Mesenchymal stem cell (in vitro differentiated cells and primary cell): ENCODE measurements at regions not wholly inside any gene's neighbourhood (a gene's known extent, or its start where the extent isn't known, plus 50 kb on each side); places are given as distances from the start of the nearest gene placed in this dataset.

ENCODE experiments used
- DNase-seq: peaks from one replicate; pipeline ENCODE4 v3.0.0-alpha.2; 2013
- H2AFZ ChIP-seq: one replicate; pipeline ENCODE4 v1.6.1; 2013; ENCODE audit warnings: low read depth, mild to moderate bottlenecking, control low read depth, inconsistent platforms, low read length, moderate library complexity
- H2AK5ac ChIP-seq: 2 replicates; pipeline ENCODE4 v1.6.1; 2013; ENCODE audit warnings: low read length, moderate library complexity, mild to moderate bottlenecking, inconsistent platforms; ENCODE audit not compliant: severe bottlenecking
- H2BK120ac ChIP-seq: one replicate; pipeline ENCODE4 v1.6.1; 2013; ENCODE audit warnings: low read depth, mild to moderate bottlenecking, inconsistent platforms, low read length, moderate library complexity
- H2BK12ac ChIP-seq, 2 experiments: one replicate each; pipeline ENCODE4 v1.6.1; 2013; ENCODE audit warnings: inconsistent platforms in 2 of 2, low read length in 2 of 2, mild to moderate bottlenecking in 2 of 2, moderate library complexity in 2 of 2, control low read depth in 1 of 2
- H2BK15ac ChIP-seq: one replicate; pipeline ENCODE4 v1.6.1; 2013; ENCODE audit warnings: mild to moderate bottlenecking, low read depth, inconsistent platforms; ENCODE audit not compliant: poor library complexity, severe bottlenecking
- H2BK5ac ChIP-seq: 2 replicates; pipeline ENCODE4 v1.6.1; 2013; ENCODE audit warnings: low read depth, mild to moderate bottlenecking, low read length, control low read depth, inconsistent platforms; ENCODE audit not compliant: poor library complexity, severe bottlenecking
- H3K14ac ChIP-seq, 2 experiments: one replicate each; pipeline ENCODE4 v1.6.1; 2013; ENCODE audit warnings: inconsistent platforms in 2 of 2, low read length in 2 of 2, control low read depth in 1 of 2, mild to moderate bottlenecking in 1 of 2, moderate library complexity in 1 of 2
- H3K18ac ChIP-seq, 2 experiments: one replicate each; pipeline ENCODE4 v1.6.1; 2013; ENCODE audit warnings: inconsistent platforms in 2 of 2, low read length in 2 of 2, control low read depth in 1 of 2, low read depth in 1 of 2, mild to moderate bottlenecking in 1 of 2
- H3K23ac ChIP-seq, 2 experiments: one replicate each; pipeline ENCODE4 v1.6.1; 2013; ENCODE audit warnings: inconsistent platforms in 2 of 2, low read length in 2 of 2, mild to moderate bottlenecking in 2 of 2, moderate library complexity in 2 of 2, control low read depth in 1 of 2
- H3K27ac ChIP-seq: 2 replicates; pipeline ENCODE4 v1.5.1; 2013; ENCODE audit warnings: mild to moderate bottlenecking, moderate library complexity, low read length, control low read depth, inconsistent platforms; ENCODE audit not compliant: poor library complexity, severe bottlenecking
- H3K27me3 ChIP-seq, 2 experiments: 2 replicates each; pipeline versions ENCODE4 v1.6.1 to v1.7.0; 2013; ENCODE audit warnings: low read length in 2 of 2, mild to moderate bottlenecking in 2 of 2, moderate library complexity in 2 of 2, control low read depth in 1 of 2, inconsistent platforms in 1 of 2; ENCODE audit not compliant: control insufficient read depth in 1 of 2, insufficient read depth in 1 of 2
- H3K36me3 ChIP-seq, 2 experiments: 2 replicates each; pipeline versions ENCODE4 v1.6.1 to v1.7.0; 2013; ENCODE audit warnings: low read length in 2 of 2, control low read depth in 1 of 2, inconsistent platforms in 1 of 2, low read depth in 1 of 2, mild to moderate bottlenecking in 1 of 2; ENCODE audit not compliant: insufficient read depth in 2 of 2, control insufficient read depth in 1 of 2
- H3K4ac ChIP-seq, 2 experiments: one replicate each; pipeline ENCODE4 v1.6.1; 2013; ENCODE audit warnings: inconsistent platforms in 2 of 2, low read length in 2 of 2, mild to moderate bottlenecking in 2 of 2, moderate library complexity in 2 of 2, control low read depth in 1 of 2, low read depth in 1 of 2
- H3K4me1 ChIP-seq: 2 replicates; pipeline ENCODE4 v1.6.1; 2013; ENCODE audit warnings: low read depth, low read length, control low read depth; ENCODE audit not compliant: control insufficient read depth, insufficient read depth
- H3K4me2 ChIP-seq: 2 replicates; pipeline ENCODE4 v1.6.1; 2013; ENCODE audit warnings: low read length, mild to moderate bottlenecking, inconsistent platforms; ENCODE audit not compliant: poor library complexity, severe bottlenecking
- H3K4me3 ChIP-seq, 2 experiments: 2 replicates each; pipeline versions ENCODE4 v1.5.1 to v1.7.0; 2013; ENCODE audit warnings: low read length in 2 of 2, mild to moderate bottlenecking in 2 of 2, control low read depth in 1 of 2, low read depth in 1 of 2; ENCODE audit not compliant: insufficient read depth in 1 of 2
- H3K79me1 ChIP-seq: replicated peaks from 2 replicates; pipeline ENCODE4 v1.6.1; 2013; ENCODE audit warnings: mild to moderate bottlenecking, control low read depth, low read length, inconsistent platforms; ENCODE audit not compliant: poor library complexity, severe bottlenecking
- H3K9ac ChIP-seq: 2 replicates; pipeline ENCODE4 v1.7.0; 2013; ENCODE audit warnings: mild to moderate bottlenecking, low read length, moderate library complexity
- H3K9me3 ChIP-seq: 2 replicates; pipeline ENCODE4 v1.7.0; 2013; ENCODE audit warnings: mild to moderate bottlenecking, low read length; ENCODE audit not compliant: control insufficient read depth
- H4K8ac ChIP-seq: one replicate; pipeline ENCODE4 v1.6.1; 2013; ENCODE audit warnings: inconsistent platforms, mild to moderate bottlenecking, low read length, moderate library complexity
- H4K91ac ChIP-seq: one replicate; pipeline ENCODE4 v1.6.1; 2013; ENCODE audit warnings: mild to moderate bottlenecking, low read length, inconsistent platforms
- WGBS: methylation state at CpG from one replicate; pipeline ENCODE4 v1.1.7; 2013; ENCODE audit warnings: mixed read lengths; 5-methylcytosine and 5-hydroxymethylcytosine counted together

DNA sequence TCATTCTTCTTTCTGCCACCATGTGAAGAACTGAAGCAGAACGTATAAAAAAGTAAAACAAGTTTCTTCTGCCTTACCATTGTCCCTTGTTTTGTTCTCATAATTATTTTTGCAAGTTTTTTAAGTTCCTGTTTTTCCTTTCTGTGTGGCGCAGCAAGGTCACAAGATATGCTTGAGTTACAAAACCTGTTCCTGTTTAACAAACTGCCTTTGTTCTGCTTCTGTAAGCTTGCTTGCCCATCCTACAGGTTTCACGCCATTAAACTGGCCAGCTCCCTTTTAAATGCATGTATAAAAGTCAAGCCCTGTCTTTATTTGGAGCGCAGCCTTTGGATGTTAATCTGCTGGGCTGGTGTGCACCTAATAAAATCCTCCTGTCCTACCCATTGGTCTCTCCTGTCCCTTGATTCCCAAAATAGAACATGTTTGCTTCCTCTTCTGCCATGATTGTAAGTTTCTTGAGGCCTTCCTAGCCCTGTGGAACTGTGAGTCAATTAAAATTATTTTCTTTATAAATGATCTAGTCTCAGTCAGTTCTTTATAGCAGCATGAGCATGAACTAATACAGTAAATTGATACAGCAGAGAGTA lies 1115.4 kb downstream of the SLITRK1 start:
- no peak overlapping the region for H3K23ac ChIP-seq

DNA sequence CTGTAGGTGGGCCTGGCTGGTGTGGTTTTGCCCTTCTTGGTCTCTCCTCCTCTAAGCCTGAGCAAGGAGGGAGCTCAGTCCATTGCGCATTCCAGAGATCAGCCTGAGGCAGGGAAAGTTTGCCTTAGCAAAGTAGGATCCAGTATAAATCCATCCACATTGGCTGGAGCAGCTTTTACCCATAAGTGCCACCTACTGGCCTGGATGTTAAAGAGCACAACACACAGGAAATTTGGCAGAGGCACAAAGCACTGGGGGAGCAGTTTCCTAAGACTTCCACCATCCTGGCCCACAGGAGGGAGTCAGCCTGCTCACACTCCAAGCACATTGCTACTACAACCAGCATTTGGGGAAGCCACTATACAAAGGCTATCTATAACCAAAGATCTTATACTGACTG lies 1124.2 kb downstream of the SLITRK1 start:
- peaks cover 3% of the 10 kb centered on the region for H3K9me3 ChIP-seq
- H2BK12ac ChIP-seq, result no peak overlapping the region
- no peak overlapping the region for H3K9ac ChIP-seq
- H3K23ac ChIP-seq, result no peak overlapping the region
- no peak overlapping the region for H4K8ac ChIP-seq
- peak overlapping the region in 1 of 2 experiments; percentile 5 for H3K18ac ChIP-seq
- no peaks in the 10 kb centered on the region for H3K36me3 ChIP-seq
- H3K79me1 ChIP-seq, result no peaks in the 10 kb centered on the region
- H2AFZ ChIP-seq, result no peak overlapping the region
- H3K27me3 ChIP-seq, result no peaks in the 10 kb centered on the region
- no peak overlapping the region for H3K4ac ChIP-seq
- H3K27ac ChIP-seq, result no peak overlapping the region
- H2BK5ac ChIP-seq, result no peak overlapping the region
- WGBS, result 95% methylated on average over 1 of the region's 1 CpG
- H2AK5ac ChIP-seq, result no peak overlapping the region
- no peaks in the 10 kb centered on the region for H3K4me1 ChIP-seq
- H3K14ac ChIP-seq, result no peak overlapping the region
- no peak overlapping the region for H3K4me2 ChIP-seq
- no peak overlapping the region for H4K91ac ChIP-seq
- no peak overlapping the region for H3K4me3 ChIP-seq
- no peak overlapping the region for H2BK120ac ChIP-seq
- no peak for DNase-seq
- H2BK15ac ChIP-seq, result no peak overlapping the region

More for the DNA sequence above, 1115.4 kb downstream of the SLITRK1 start:
- Histone ChIP-seq H2BK120ac (no peak overlapping the region), H2BK5ac (no peak overlapping the region), H2BK12ac (no peak overlapping the region), H3K9me3 (peaks cover 11% of the 10 kb centered on the region), H3K18ac (no peak overlapping the region), H3K9ac (no peak overlapping the region), H3K79me1 (no peaks in the 10 kb centered on the region), H3K4me2 (no peak overlapping the region), H2AK5ac (no peak overlapping the region), H3K4ac (no peak overlapping the region), H4K91ac (no peak overlapping the region), H2BK15ac (no peak overlapping the region), H4K8ac (no peak overlapping the region), H3K36me3 (no peaks in the 10 kb centered on the region), H3K14ac (no peak overlapping the region), H3K4me1 (peaks cover 3% of the 10 kb centered on the region), H2AFZ (no peak overlapping the region), H3K4me3 (no peak overlapping the region), H3K27ac (no peak overlapping the region), H3K27me3 (no peaks in the 10 kb centered on the region)
- WGBS, result 87% methylated on average over 4 of the region's 4 CpGs
- no peak for DNase-seq

DNA sequence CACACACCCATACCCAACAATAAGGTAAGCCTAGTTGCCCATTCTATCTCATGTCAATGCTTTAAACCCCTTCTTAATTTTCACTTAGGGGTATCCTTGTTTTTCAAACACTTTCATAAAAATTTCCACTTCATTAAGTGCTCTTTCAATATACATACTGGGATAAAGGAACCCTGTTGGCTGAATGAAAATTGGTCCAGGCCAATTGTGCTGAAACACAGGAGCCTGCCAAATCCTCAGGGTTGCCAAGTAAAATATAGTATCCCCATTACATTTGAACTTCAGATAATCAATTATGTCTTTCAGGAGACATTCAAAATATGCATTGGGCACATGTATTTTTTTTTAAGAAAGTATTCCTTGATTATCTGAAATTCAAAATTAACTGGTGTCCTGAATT lies 1131.1 kb downstream of the SLITRK1 start:
- DNase-seq, result no peak
- H2BK15ac ChIP-seq, result no peak overlapping the region
- H2AK5ac ChIP-seq, result no peak overlapping the region
- no peak overlapping the region for H2BK120ac ChIP-seq
- H3K9ac ChIP-seq, result no peak overlapping the region
- no peak overlapping the region for H4K8ac ChIP-seq
- H2BK5ac ChIP-seq, result no peak overlapping the region
- H4K91ac ChIP-seq, result no peak overlapping the region
- no peak overlapping the region for H3K4me2 ChIP-seq
- H3K4me1 ChIP-seq, result no peaks in the 10 kb centered on the region
- no peak overlapping the region for H3K23ac ChIP-seq
- H3K9me3 ChIP-seq, result no peaks in the 10 kb centered on the region
- no peaks in the 10 kb centered on the region for H3K79me1 ChIP-seq
- no peak overlapping the region for H3K14ac ChIP-seq
- no peak overlapping the region for H2BK12ac ChIP-seq
- no peak overlapping the region for H3K4me3 ChIP-seq
- no peak overlapping the region for H3K27ac ChIP-seq
- no peak overlapping the region for H3K18ac ChIP-seq
- H3K27me3 ChIP-seq, result no peaks in the 10 kb centered on the region
- no peaks in the 10 kb centered on the region for H3K36me3 ChIP-seq
- no peak overlapping the region for H2AFZ ChIP-seq
- no peak overlapping the region for H3K4ac ChIP-seq

- Histone ChIP-seq H2AK5ac (no peak overlapping the region), H3K23ac (no peak overlapping the region), H3K36me3 (no peaks in the 10 kb centered on the region), H3K4me1 (no peaks in the 10 kb centered on the region), H2BK12ac (no peak overlapping the region), H2BK15ac (no peak overlapping the region), H3K79me1 (no peaks in the 10 kb centered on the region), H2BK120ac (no peak overlapping the region), H3K9me3 (no peaks in the 10 kb centered on the region), H3K27ac (no peak overlapping the region), H2AFZ (no peak overlapping the region), H3K18ac (no peak overlapping the region), H3K14ac (no peak overlapping the region), H4K91ac (no peak overlapping the region), H3K9ac (no peak overlapping the region), H4K8ac (no peak overlapping the region), H3K4me3 (no peak overlapping the region), H3K4ac (no peak overlapping the region), H2BK5ac (no peak overlapping the region), H3K27me3 (no peaks in the 10 kb centered on the region), H3K4me2 (no peak overlapping the region)
- WGBS, result no CpG with 5 or more reads among the region's 3 CpGs
- DNase-seq, result no peak
These were observed 1132.7 kb downstream of the SLITRK1 start for GRCh38 chr13:82749551-82749950.
